Stimulated activated CD4-positive, alpha-beta T cell treated with anti-CD3 and anti-CD28 coated beads, Interleukin-4, amount 100 ng/mL, for 48 hours (primary cell): ENCODE measurements at regions not wholly inside any gene's neighbourhood (a gene's known extent, or its start where the extent isn't known, plus 50 kb on each side); places are given as distances from the start of the nearest gene placed in this dataset.
A peak's percentile ranks its signal among the peaks of the same experiment; 100 is the strongest.
"Not testable (repeated sequence)": the region's sequence is repeated elsewhere in the genome, so short reads cannot be mapped to it uniquely, and the experiment has no call there.

ENCODE experiments used
- DNase-seq, 2 donors: peaks; one replicate each; pipeline ENCODE4 v3.0.0-alpha.2; 2020; ENCODE audit warnings: low read depth in 2 of 2

DNA sequence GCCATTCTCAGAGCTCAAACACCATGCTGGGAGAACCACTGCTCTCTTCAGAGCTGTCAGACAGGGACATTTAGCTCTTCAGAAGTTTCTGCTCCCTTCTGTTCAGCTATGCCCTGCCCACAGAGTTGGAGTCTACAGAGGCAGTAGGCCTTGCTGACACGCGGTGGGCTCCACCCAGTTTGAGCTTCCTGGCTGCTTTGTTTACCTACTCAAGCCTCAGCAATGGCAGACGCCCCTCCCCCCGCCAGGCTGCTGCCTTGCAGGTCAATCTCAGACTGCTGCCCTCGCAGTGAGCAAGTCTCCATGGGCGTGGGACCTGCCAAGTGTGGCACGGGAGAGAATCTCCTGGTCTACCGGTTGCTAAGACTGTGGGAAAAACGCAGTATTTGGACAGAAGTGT, 93.8 kb upstream of the ZC3H12A start:
- DNase-seq: not testable (repeated sequence)

DNA sequence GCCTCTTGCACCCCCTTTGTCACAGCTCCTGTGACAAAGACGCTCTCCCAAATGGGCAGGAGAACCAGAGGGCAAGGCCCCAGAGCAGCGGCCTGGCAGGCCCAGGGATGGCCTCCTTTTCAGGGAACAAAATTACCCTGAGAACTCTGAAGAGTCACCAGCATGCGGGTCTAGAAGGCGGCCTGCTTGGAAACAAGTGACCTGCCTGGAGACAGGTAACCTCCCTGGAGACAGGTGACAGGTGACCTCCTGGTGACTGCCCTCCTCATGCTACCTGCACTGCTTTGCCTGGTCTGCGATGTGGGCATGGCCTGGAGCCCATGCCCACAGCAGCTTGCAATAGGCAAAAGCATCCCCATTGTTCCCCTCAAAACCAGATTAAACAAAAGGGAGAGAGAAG, 86.5 kb upstream of the ZC3H12A start:
- DNase-seq: no peak

DNA sequence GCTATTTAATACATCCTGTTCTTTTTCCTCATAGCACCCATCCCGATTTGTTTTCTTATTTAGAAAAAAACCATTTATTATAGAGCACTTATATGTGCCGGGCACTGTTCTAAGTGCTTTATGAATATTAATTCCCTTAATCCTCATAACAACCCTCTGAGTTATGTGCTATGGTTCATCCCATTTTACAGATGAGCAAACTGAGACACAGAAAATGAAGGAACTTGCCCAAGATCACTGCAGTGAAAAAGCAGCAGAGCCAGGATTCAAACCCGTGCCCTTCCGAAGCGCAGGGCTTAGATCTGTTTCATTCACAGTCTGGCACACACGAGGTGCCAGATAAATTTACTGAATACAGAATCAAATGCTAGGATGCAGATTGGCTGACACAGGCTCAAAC, 85.1 kb upstream of the ZC3H12A start:
- no peak for DNase-seq

GRCh38 chr1:37391211-37392011, 83.0 kb upstream of the ZC3H12A start:
- DNase-seq: no peak

GRCh38 chr1:37392051-37392450, 82.3 kb upstream of the ZC3H12A start:
- no peak for DNase-seq

DNA sequence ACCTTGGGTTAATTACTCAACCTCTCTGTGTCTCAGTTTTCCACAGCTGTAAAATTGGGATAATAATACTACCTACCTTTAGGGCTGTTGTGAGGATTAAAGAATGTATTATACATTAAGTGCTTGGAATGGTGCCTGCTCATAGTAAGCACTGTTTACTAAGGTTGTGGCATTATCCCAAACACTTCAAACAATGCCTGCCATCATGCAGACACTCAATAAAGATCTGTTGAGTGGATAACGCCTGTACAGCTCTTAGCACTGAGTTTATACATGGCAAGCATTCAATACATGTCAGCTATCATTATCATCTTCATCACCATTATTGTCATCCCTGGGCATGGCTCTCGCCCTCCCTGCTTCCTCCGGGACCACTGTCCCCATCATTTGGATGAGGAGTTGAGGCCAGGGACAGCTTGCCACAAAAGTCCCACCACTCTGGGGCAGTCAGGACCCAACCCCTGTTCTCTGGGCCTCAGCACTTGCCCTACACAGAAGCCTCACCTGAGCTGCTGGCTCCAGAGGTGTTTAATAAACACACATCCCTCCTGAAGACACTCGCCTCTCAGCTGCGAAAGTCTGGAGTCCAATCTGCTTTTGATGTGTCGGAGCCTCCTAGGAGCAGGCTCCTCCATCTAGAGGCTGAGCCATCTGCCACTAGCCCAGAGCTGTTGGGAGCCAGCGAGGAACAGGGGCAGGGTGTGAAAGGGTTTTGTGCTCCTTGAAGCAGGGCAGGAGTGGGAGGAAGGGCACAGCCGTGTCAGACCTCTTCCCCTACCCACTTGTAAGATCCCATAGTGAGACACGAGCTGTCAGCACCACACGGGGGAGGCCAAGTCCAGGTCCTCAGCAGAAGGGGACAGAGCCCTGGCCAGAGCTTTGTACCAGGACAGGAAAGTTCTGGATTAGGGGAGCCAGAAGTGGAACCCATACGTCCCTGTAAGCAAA, 80.9 kb upstream of the ZC3H12A start:
- no peak for DNase-seq

GRCh38 chr1:37394574-37395464, 79.6 kb upstream of the ZC3H12A start:
- DNase-seq: no peak

DNA sequence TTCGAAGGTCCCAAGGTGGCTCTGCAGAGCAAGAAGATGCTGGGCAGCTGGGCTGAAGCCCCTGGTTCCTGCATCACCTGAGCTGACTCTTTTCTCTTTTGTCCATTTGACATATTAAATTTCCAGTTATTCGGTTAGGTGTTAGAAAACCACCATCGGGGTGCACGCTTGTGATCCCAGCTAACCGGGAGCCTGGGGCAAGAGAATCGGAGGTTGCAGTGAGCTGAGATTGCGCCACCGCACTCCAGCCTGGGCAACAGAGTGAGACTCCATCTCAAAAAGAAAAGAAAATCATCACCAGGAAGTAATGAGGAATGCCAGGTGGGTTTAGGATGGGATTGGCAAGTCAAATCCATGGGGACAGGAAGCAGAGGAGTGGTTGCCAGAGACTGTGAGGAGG, 76.3 kb upstream of the ZC3H12A start:
- DNase-seq: no peak

DNA sequence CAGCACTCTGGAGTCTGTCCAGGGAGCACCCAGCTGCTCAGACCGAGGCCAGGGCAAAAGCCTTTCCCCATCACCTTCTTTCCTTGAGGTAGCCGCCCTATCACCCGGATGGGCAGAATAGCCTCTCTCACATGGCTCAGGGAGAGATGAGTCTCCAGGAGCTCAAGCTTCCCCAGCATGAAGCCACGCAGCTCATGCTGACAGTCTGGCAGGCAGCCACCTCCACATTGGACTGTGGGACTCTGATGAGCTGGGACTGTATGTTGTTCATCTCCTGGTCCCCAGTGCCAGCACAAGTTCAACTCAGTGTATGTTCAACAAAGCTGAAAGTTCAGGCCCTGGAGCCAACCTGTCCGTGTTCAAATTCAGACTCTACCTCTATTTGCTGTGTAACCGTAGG, 75.2 kb upstream of the ZC3H12A start:
- DNase-seq: no peak

DNA sequence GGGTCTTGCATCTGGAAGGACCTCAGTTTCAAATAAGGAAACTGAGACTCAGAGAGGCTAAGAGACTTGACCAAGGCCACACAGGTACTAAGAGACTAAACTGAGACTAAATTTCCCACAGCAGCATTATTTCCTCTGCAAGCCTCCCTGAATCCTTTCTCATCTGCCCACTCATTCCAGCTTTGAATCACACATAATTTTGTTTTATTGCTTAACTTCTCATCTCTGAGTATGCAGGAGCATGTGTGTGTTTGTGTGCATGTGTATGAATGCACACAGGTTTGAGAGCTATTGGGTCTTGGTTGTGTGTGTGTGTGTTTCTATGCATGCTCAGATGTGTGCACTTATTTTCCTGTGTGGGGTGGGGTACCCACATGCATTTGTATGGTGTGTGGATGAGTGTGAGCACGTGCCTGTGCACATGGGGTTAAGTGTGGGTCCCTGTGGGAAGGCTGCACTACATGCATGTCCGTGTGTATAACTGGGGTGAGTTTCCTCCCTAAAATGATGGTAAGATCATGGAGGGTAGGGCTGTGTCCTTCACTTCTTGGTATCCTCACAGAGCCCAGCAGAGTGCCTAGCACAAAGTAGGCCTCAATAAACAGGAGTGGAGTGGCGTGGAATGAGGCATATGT, 74.4 kb upstream of the ZC3H12A start:
- DNase-seq: no peak

DNA sequence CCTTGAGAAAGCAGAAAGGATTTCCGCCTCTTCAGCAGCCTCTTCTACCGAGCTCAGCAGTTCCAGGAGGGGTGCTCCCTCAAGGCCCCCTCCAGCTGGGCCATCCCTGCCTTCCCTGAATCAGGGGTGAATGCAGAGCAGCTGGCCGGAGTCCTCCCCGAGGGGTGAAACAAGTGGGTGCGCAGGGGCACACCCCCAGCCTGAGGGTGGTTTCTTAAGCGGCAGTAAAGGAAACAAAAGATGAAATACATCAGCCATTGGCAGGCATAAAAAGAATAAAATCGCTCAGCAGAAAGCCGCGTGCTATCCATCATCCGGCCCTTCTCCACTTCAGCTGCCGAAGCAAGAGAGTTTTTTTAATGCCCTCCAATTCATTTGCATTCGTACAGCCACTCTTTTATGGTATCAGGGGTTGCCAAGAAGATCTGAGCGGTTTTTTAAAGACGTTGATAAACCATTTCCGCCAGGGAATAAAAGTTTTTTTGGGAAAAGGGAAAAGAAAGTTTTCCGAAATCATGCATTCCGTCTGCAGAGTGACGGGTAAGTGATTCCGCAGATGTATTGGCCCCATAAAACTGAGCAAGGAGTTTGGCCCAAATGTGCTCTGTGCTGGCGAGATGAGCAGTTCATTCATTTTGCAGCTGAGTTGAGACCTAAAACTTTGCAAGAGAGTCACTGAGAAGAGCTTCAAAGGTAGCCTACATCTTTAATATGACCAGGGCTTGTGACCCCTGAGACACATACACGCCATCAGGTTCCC, 73.7 kb upstream of the ZC3H12A start:
- DNase-seq: no peak

DNA sequence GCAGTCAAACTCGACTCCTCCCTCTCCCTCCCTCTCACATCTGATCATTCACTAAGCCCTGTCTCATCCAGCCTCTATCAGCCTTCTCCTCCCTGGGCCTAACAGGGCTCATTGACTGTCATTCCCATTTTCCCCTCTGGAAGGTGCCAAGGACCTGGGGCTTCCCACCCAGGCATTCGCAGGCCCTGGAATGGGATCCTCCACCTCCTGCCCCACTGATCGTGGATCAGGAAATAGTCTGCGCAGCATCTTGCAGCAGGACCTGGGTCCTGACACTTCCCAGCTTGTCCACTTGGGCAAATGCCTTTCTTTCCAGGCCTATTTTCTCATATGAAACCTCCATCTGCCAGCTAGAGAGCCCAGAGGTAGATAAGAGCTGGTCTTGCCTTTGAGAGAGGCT, 71.2 kb upstream of the ZC3H12A start:
- no peak for DNase-seq

GRCh38 chr1:37404711-37405110, 69.7 kb upstream of the ZC3H12A start:
- DNase-seq: no peak

DNA sequence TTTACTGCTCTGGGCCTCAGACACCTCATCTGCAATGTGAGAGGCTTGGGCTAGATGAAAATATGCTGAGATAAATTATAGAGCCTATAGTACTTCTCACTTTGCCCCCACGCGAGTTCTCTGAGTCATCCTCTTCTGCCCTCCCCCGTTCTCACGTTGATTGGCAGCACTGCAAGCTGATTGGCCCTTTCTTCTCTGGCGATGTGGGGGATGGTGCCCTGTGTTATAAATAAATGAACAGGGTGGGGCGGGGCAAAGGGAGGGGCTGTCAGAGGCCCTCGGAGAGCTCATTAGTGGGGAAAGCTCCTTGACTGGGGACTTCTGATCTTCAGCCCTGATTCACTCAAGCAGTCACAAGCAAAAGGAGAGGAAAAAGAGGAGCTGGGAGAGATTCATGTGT, 64.3 kb upstream of the ZC3H12A start:
- no peak for DNase-seq

GRCh38 chr1:37410815-37411214, 63.6 kb upstream of the ZC3H12A start:
- peak in 1 of 2 donors; percentile 12 for DNase-seq

- no peak for DNase-seq
Observed at GRCh38 chr1:37415611-37416244, 58.7 kb upstream of the ZC3H12A start.

DNA sequence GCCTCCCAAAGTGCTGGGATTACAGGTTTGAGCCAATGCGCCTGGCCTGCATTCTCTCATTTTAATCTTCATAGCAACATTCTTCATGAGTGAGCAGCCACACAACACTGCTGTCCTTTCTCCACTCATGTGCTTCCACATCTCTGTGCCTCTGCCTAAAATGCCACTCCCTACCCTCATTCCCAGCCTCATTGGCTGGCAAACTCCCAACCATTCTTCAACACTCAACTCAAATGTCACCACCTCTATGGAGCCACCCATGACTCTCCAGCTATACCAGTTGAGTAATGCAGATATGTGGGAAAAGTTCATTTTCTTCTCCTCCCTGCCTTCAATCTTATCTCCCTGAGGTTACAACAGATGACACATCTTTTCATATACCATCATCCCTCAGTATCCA, 53.9 kb upstream of the ZC3H12A start:
- DNase-seq: no peak

- DNase-seq: no peak
Observed at GRCh38 chr1:37423810-37424209, 50.6 kb upstream of the ZC3H12A start.

DNA sequence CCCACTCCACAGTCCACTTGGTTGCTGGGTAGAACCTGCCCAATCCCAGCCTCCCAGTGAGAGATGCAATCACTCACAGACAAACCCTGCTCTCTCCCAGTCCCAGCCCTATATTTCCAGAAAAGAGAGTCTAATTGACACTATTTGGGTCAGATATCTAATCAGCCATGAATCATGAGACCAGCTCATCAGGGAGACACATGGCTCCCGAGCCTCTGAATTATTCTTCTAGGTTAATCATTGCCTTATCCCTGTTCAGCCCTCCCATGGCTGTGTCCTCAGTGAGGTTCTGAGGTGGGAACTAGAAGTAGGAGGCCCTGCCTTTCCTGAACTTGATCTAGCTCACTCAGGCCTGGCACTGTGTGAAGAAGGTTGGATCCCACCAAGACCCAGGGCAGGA, 49.9 kb upstream of the ZC3H12A start:
- DNase-seq: no peak
